CD14-positive monocyte (primary cell): ENCODE measurements at regions not wholly inside any gene's neighbourhood (a gene's known extent, or its start where the extent isn't known, plus 50 kb on each side); places are given as distances from the start of the nearest gene placed in this dataset.

Experiments used
- DNase-seq, 3 donors: peaks; one replicate each; pipeline ENCODE4 v3.0.0-alpha.2; 2011 to 2022
- H2AFZ ChIP-seq: 2 replicates; pipeline ENCODE4 v1.6.0; 2012; ENCODE audit warnings: mild to moderate bottlenecking, low read depth, low read length, inconsistent platforms; ENCODE audit not compliant: insufficient read depth, poor library complexity, severe bottlenecking
- H3K27ac ChIP-seq, 2 donors: 1 replicate in 1 of 2; 2 replicates in 1 of 2; pipeline ENCODE4 v1.5.1; 2012 to 2013; ENCODE audit warnings: low read length in 2 of 2, control low read depth in 1 of 2, inconsistent platforms in 1 of 2, low read depth in 1 of 2, mild to moderate bottlenecking in 1 of 2
- H3K27me3 ChIP-seq, 2 donors: one replicate each; pipeline versions ENCODE4 v1.6.0 to v1.6.1; 2011 to 2013; ENCODE audit warnings: low read length in 2 of 2; ENCODE audit not compliant: control insufficient read depth in 2 of 2, insufficient read depth in 2 of 2
- H3K36me3 ChIP-seq, 2 donors: replicated peaks in 1 of 2; 1 replicate in 1 of 2; 2 replicates in 1 of 2; pipeline versions ENCODE4 v1.5.1 to v1.6.1; 2012 to 2013; ENCODE audit warnings: low read length in 2 of 2, control low read depth in 1 of 2, inconsistent platforms in 1 of 2, mild to moderate bottlenecking in 1 of 2; ENCODE audit not compliant: insufficient read depth in 2 of 2, control insufficient read depth in 1 of 2
- H3K4me1 ChIP-seq, 2 donors: 1 replicate in 1 of 2; 2 replicates in 1 of 2; pipeline versions ENCODE4 v1.5.1 to v1.6.1; 2012 to 2013; ENCODE audit warnings: low read length in 2 of 2, control low read depth in 1 of 2, inconsistent platforms in 1 of 2, mild to moderate bottlenecking in 1 of 2, moderate library complexity in 1 of 2; ENCODE audit not compliant: insufficient read depth in 2 of 2, control insufficient read depth in 1 of 2
- H3K4me2 ChIP-seq: replicated peaks from 2 replicates; pipeline ENCODE3; 2012; ENCODE audit warnings: low read length, moderate library complexity, mild to moderate bottlenecking; ENCODE audit not compliant: poor library complexity, severe bottlenecking; ENCODE audit errors: extremely low read depth
- H3K4me3 ChIP-seq, 3 experiments: fragments of 200-600 bp in 1 of 3; sonication (generic) in 1 of 3; replicated peaks in 1 of 3; 1 replicate in 2 of 3; 2 replicates in 1 of 3; pipeline ENCODE4 v1.5.1; 2011 to 2013; ENCODE audit warnings: low read length in 3 of 3, mild to moderate bottlenecking in 3 of 3, control low read depth in 2 of 3, low read depth in 2 of 3, inconsistent platforms in 1 of 3, moderate library complexity in 1 of 3
- H3K79me2 ChIP-seq: 2 replicates; pipeline ENCODE4 v1.6.0; 2012; ENCODE audit warnings: mild to moderate bottlenecking, control low read depth, inconsistent platforms, low read length, moderate library complexity; ENCODE audit not compliant: insufficient read depth
- H3K9ac ChIP-seq: 2 replicates; pipeline ENCODE4 v1.6.0; 2017; ENCODE audit warnings: low read length, mild to moderate bottlenecking; ENCODE audit not compliant: insufficient read depth, poor library complexity, severe bottlenecking
- H3K9me3 ChIP-seq, 2 donors: replicated peaks in 1 of 2; 1 replicate in 1 of 2; 2 replicates in 1 of 2; pipeline versions ENCODE4 v1.5.1 to v1.6.1; 2012 to 2013; ENCODE audit warnings: low read length in 2 of 2, control low read depth in 1 of 2; ENCODE audit not compliant: control insufficient read depth in 1 of 2, insufficient read depth in 1 of 2
- H4K20me1 ChIP-seq: 2 replicates; pipeline ENCODE4 v1.6.0; 2012; ENCODE audit warnings: mild to moderate bottlenecking, low read length, control low read depth, moderate library complexity; ENCODE audit not compliant: insufficient read depth
- H3K27ac Mint-ChIP-seq, 7 donors: one replicate each; pipeline ENCODE4 v1.8.0; 2020; ENCODE audit warnings: mild to moderate bottlenecking in 7 of 7, mixed read lengths in 7 of 7, moderate library complexity in 6 of 7, inconsistent platforms in 2 of 7
- H3K27me3 Mint-ChIP-seq, 3 donors: one replicate each; pipeline ENCODE4 v1.8.0; 2021 to 2022; ENCODE audit warnings: low read depth in 3 of 3, mild to moderate bottlenecking in 3 of 3, mixed read lengths in 3 of 3, moderate library complexity in 3 of 3, inconsistent platforms in 1 of 3
- H3K36me3 Mint-ChIP-seq, 2 donors: one replicate each; pipeline ENCODE4 v1.8.0; 2020; ENCODE audit warnings: mixed read lengths in 2 of 2, inconsistent platforms in 1 of 2, mild to moderate bottlenecking in 1 of 2
- H3K4me1 Mint-ChIP-seq: one replicate; pipeline ENCODE4 v1.8.0; 2020; ENCODE audit warnings: mild to moderate bottlenecking, mixed read lengths
- H3K4me3 Mint-ChIP-seq, 2 donors: one replicate each; pipeline ENCODE4 v1.8.0; 2020; ENCODE audit warnings: mild to moderate bottlenecking in 2 of 2, mixed read lengths in 2 of 2, moderate library complexity in 1 of 2
- H3K9me3 Mint-ChIP-seq, 7 donors: one replicate each; pipeline ENCODE4 v1.8.0; 2020 to 2022; ENCODE audit warnings: mixed read lengths in 7 of 7, mild to moderate bottlenecking in 6 of 7, moderate library complexity in 6 of 7, inconsistent platforms in 2 of 7
- WGBS: methylation state at CpG from one replicate; pipeline ENCODE4 v1.1.5; 2013; ENCODE audit warnings: missing lambda C conversion rate; ENCODE audit not compliant: insufficient coverage; 5-methylcytosine and 5-hydroxymethylcytosine counted together
- intact Hi-C, 2 donors: fragments of 100-400 bp; cut with micrococcal nuclease; formaldehyde crosslinking; loops; one replicate each; pipeline versions ENCODE4 v1.15.0 to v1.15.1; 2023
- TF ChIP-seq, protein P1 (sequence below): fragments of 200-600 bp; IDR thresholded peaks from one replicate; pipeline ENCODE4 v1.8.0; 2022; ENCODE audit warnings: antibody characterized with exemption, mild to moderate bottlenecking

DNA sequence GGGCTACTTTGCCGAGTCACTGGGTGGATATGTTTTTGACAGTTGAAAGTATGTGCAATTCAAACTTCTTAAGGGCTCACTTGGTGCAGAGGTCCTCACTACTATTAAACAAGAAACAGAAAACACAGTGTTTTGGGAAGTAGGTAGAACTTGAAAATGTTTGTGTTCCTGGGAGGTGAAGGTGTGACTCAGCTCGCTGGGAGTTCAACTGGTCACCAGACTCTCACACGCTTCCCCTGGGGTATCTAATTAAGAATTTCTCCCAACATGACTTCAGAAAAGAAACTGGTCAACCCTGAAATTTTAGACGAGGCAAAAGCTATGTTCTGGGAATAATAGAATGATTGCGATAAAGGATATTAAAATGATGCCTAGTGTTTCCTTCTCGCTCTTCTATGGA lies 1039.8 kb upstream of the SEMA6D start:
- no peak for DNase-seq
- H3K27me3 ChIP-seq = no peaks in the 10 kb centered on the region
- H3K9me3 Mint-ChIP-seq = peaks cover 0 to 9% (median 3%) of the 10 kb centered on the region in 7 donors
- H3K4me1 Mint-ChIP-seq = no peaks in the 10 kb centered on the region
- H3K36me3 Mint-ChIP-seq = no peaks in the 10 kb centered on the region
- H3K9ac ChIP-seq = no peak overlapping the region
- no peak overlapping the region for H3K27ac ChIP-seq
- H3K27me3 Mint-ChIP-seq = peaks cover 0 to 2% (median 0%) of the 10 kb centered on the region in 3 donors
- no peaks in the 10 kb centered on the region for H4K20me1 ChIP-seq
- no peak overlapping the region for H3K4me3 Mint-ChIP-seq
- WGBS = 70% methylated on average over 2 of the region's 6 CpGs
- H3K9me3 ChIP-seq = no peaks in the 10 kb centered on the region
- no peak overlapping the region for H2AFZ ChIP-seq
- no peaks in the 10 kb centered on the region for H3K4me1 ChIP-seq
- no peak overlapping the region for H3K27ac Mint-ChIP-seq
- H3K36me3 ChIP-seq = no peaks in the 10 kb centered on the region
- H3K79me2 ChIP-seq = no peaks in the 10 kb centered on the region
- no peak overlapping the region for H3K4me3 ChIP-seq
- TF ChIP-seq, protein P1, sequence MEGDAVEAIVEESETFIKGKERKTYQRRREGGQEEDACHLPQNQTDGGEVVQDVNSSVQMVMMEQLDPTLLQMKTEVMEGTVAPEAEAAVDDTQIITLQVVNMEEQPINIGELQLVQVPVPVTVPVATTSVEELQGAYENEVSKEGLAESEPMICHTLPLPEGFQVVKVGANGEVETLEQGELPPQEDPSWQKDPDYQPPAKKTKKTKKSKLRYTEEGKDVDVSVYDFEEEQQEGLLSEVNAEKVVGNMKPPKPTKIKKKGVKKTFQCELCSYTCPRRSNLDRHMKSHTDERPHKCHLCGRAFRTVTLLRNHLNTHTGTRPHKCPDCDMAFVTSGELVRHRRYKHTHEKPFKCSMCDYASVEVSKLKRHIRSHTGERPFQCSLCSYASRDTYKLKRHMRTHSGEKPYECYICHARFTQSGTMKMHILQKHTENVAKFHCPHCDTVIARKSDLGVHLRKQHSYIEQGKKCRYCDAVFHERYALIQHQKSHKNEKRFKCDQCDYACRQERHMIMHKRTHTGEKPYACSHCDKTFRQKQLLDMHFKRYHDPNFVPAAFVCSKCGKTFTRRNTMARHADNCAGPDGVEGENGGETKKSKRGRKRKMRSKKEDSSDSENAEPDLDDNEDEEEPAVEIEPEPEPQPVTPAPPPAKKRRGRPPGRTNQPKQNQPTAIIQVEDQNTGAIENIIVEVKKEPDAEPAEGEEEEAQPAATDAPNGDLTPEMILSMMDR = no peak
- intact Hi-C loops = no loop called here
- no peak overlapping the region for H3K4me2 ChIP-seq

DNA sequence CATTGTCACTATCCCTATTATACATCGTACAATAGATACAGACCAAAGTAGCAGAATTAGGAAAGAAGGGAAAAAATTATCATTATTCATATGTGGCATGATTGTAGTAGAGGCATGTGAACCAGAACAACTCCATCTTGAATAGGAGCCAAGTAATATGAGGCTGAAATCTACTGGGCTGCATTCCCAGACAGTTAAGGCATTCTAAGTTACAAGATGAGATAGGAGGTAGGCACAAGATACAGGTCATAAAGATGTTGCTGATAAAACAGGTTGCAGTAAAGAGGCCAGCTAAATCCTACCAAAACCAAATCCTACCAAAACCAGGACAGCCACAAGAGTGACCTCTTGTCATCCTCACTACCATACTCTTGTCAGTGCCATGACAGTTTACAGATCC lies 1035.4 kb upstream of the SEMA6D start:
- TF ChIP-seq, protein P1 = no peak
- no peak overlapping the region for H3K4me3 Mint-ChIP-seq
- intact Hi-C loops = no loop called here
- peaks cover 0 to 2% (median 0%) of the 10 kb centered on the region in 3 donors for H3K27me3 Mint-ChIP-seq
- H3K9ac ChIP-seq = no peak overlapping the region
- H3K79me2 ChIP-seq = no peaks in the 10 kb centered on the region
- no peak overlapping the region for H2AFZ ChIP-seq
- no peaks in the 10 kb centered on the region for H3K27me3 ChIP-seq
- H3K9me3 Mint-ChIP-seq = peaks cover 0 to 12% (median 3%) of the 10 kb centered on the region in 7 donors
- H3K4me3 ChIP-seq = no peak overlapping the region
- H3K4me2 ChIP-seq = no peak overlapping the region
- no peaks in the 10 kb centered on the region for H4K20me1 ChIP-seq
- no peaks in the 10 kb centered on the region for H3K36me3 Mint-ChIP-seq
- DNase-seq = no peak
- no peaks in the 10 kb centered on the region for H3K4me1 Mint-ChIP-seq
- H3K36me3 ChIP-seq = no peaks in the 10 kb centered on the region
- WGBS = no CpG with 5 or more reads among the region's 1 CpG
- no peak overlapping the region for H3K27ac Mint-ChIP-seq
- no peaks in the 10 kb centered on the region for H3K4me1 ChIP-seq
- no peaks in the 10 kb centered on the region for H3K9me3 ChIP-seq
- no peak overlapping the region for H3K27ac ChIP-seq
